A549 (cell line): ENCODE measurements at regions not wholly inside any gene's neighbourhood (a gene's known extent, or its start where the extent isn't known, plus 50 kb on each side); places are given as distances from the start of the nearest gene placed in this dataset.

Source experiments
- CHD2 ChIP-seq: fragments of 150-350 bp; IDR thresholded peaks from 2 replicates; pipeline ENCODE4 v1.6.1; 2014; ENCODE audit warnings: low read length; ENCODE audit not compliant: partially characterized antibody
- CTCF ChIP-seq: fragments of >200 bp; sonication (Bioruptor Twin); formaldehyde crosslinking; IDR thresholded peaks from 3 replicates; pipeline ENCODE4 v1.5.1; 2016
- EP300 ChIP-seq, 2 experiments: fragments of >200 bp; sonication (Bioruptor Twin); formaldehyde crosslinking; IDR thresholded peaks; 2 replicates in 1 of 2; 3 replicates in 1 of 2; pipeline ENCODE4 v1.6.1; 2016 to 2017
- MYC ChIP-seq: IDR thresholded peaks from 2 replicates; pipeline ENCODE4 v1.6.1; 2012; ENCODE audit warnings: mild to moderate bottlenecking, inconsistent platforms, low read length, improper control_type of control experiment, borderline replicate concordance
- POLR2A ChIP-seq: IDR thresholded peaks from 2 replicates; pipeline ENCODE4 v1.6.1; 2012; ENCODE audit warnings: mild to moderate bottlenecking, low read length
- RAD21 ChIP-seq, 2 experiments: fragments of >200 bp in 1 of 2; sonication (Bioruptor Twin) in 1 of 2; formaldehyde crosslinking in 1 of 2; IDR thresholded peaks in 1 of 2; conservative IDR thresholded peaks in 1 of 2; 2 replicates in 1 of 2; 3 replicates in 1 of 2; pipeline ENCODE4 v1.6.1; 2012 to 2018; ENCODE audit warnings: inconsistent platforms in 1 of 2
- REST ChIP-seq: fragments of 200-600 bp; sonication (generic); IDR thresholded peaks from 2 replicates; pipeline ENCODE4 v1.6.1; 2016; ENCODE audit warnings: antibody characterized with exemption, mild to moderate bottlenecking, moderate library complexity
- RNF2 ChIP-seq: fragments of 200-600 bp; sonication (generic); IDR thresholded peaks from 2 replicates; pipeline ENCODE4 v1.6.1; 2016; ENCODE audit warnings: low read depth, mild to moderate bottlenecking, antibody characterized with exemption, moderate library complexity, borderline replicate concordance
- SREBF2 ChIP-seq: fragments of 450-650 bp; IDR thresholded peaks from 2 replicates; pipeline ENCODE4 v1.6.1; 2014; ENCODE audit warnings: mild to moderate bottlenecking, moderate library complexity
- TFCP2L1 ChIP-seq: fragments of 250-450 bp; sonication (Bioruptor Pico); IDR thresholded peaks from 2 replicates; pipeline ENCODE4 v1.5.0; 2021; ENCODE audit warnings: mild to moderate bottlenecking
- ZNF302 ChIP-seq: fragments of 250-450 bp; sonication (Bioruptor Pico); IDR thresholded peaks from 2 replicates; pipeline ENCODE4 v1.9.0; 2021; ENCODE audit warnings: inconsistent platforms, mild to moderate bottlenecking, moderate library complexity
- ZSCAN20 ChIP-seq: fragments of 250-450 bp; sonication (Bioruptor Pico); IDR thresholded peaks from 2 replicates; pipeline ENCODE4 v1.8.0; 2022; ENCODE audit warnings: mild to moderate bottlenecking, moderate library complexity

GRCh38 chr2:217523286-217523685, 479.5 kb downstream of the TNS1 start:
- TF ChIP-seq CTCF, result no peak
- no peak for TF ChIP-seq EP300 (IDR thresholded peaks at IDR 0.05)
- TF ChIP-seq RAD21 (conservative IDR thresholded peaks at IDR 0.05 in 1 of 2, IDR thresholded peaks at IDR 0.05 in 1 of 2), result no peak
- TF ChIP-seq MYC, result no peak
- TF ChIP-seq ZNF302 (CRISPR knock-in tag), result no peak
- TF ChIP-seq REST, result no peak
- no peak for TF ChIP-seq RNF2
- no peak for TF ChIP-seq TFCP2L1 (CRISPR knock-in tag)
- TF ChIP-seq POLR2A, result no peak
- no peak for TF ChIP-seq SREBF2
- no peak for TF ChIP-seq ZSCAN20
- TF ChIP-seq CHD2, result no peak
